ENCODE measurements at regions not wholly inside any gene's neighbourhood (a gene's known extent, or its start where the extent isn't known, plus 50 kb on each side); places are given as distances from the start of the nearest gene placed in this dataset.

DNA sequence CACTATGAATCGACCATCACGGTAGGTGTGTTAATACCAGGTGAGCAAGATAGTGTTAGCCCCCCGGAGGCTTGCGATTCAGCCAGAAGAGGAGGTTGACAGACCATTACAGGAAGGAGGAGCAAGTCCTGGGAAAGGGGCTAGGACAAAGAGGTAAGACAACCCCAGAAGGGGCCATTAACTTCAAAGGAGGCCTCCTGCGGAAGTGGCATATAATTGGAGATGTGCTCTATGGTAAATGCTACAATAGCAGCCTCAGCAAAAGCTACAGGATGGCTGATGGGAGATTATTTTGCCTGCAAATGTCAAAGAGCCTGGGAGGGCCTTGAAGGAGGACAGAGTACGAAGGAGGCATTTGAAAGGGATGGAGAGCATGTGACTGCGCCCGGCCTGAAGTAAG lies 108.6 kb upstream of the CITED2 start:
- TF ChIP-seq, protein P1, sequence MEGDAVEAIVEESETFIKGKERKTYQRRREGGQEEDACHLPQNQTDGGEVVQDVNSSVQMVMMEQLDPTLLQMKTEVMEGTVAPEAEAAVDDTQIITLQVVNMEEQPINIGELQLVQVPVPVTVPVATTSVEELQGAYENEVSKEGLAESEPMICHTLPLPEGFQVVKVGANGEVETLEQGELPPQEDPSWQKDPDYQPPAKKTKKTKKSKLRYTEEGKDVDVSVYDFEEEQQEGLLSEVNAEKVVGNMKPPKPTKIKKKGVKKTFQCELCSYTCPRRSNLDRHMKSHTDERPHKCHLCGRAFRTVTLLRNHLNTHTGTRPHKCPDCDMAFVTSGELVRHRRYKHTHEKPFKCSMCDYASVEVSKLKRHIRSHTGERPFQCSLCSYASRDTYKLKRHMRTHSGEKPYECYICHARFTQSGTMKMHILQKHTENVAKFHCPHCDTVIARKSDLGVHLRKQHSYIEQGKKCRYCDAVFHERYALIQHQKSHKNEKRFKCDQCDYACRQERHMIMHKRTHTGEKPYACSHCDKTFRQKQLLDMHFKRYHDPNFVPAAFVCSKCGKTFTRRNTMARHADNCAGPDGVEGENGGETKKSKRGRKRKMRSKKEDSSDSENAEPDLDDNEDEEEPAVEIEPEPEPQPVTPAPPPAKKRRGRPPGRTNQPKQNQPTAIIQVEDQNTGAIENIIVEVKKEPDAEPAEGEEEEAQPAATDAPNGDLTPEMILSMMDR (IDR thresholded peaks at IDR 0.05): no peak
- TF ChIP-seq ZFX (IDR thresholded peaks at IDR 0.05; ENCODE audit: borderline replicate concordance): no peak
